DMS53 (cell line): ENCODE measurements at regions not wholly inside any gene's neighbourhood (a gene's known extent, or its start where the extent isn't known, plus 50 kb on each side); places are given as distances from the start of the nearest gene placed in this dataset.
"Not testable (repeated sequence)": the region's sequence is repeated elsewhere in the genome, so short reads cannot be mapped to it uniquely, and the experiment has no call there.

Experiments
- DNase-seq: peaks from one replicate; lab custom pipeline; 2025; lab: John Stamatoyannopoulos, UW

GRCh38 chr4:13678186-13678924 is 50.8 kb upstream of the BOD1L1 start:
- DNase-seq = peak; percentile 22

GRCh38 chr4:13681570-13681969 is 54.0 kb upstream of the BOD1L1 start:
- no peak for DNase-seq

GRCh38 chr4:13694256-13694655 is 66.7 kb upstream of the BOD1L1 start:
- no peak for DNase-seq

GRCh38 chr4:13698296-13698695 is 70.8 kb upstream of the BOD1L1 start:
- no peak for DNase-seq

GRCh38 chr4:13700021-13700857 is 72.7 kb upstream of the BOD1L1 start:
- DNase-seq = no peak

- not testable (repeated sequence) for DNase-seq
These were observed 73.3 kb upstream of the BOD1L1 start for GRCh38 chr4:13700858-13701140.

- DNase-seq = peak; percentile 31
These were observed 74.5 kb upstream of the BOD1L1 start for GRCh38 chr4:13701937-13702446.

- no peak for DNase-seq
These were observed 75.6 kb upstream of the BOD1L1 start for GRCh38 chr4:13703096-13703495.

- no peak for DNase-seq
These were observed 76.5 kb upstream of the BOD1L1 start for GRCh38 chr4:13704035-13704434.

- no peak for DNase-seq
These were observed 77.2 kb upstream of the BOD1L1 start for GRCh38 chr4:13704761-13705160.

- peak; percentile 97 for DNase-seq
These were observed 78.1 kb upstream of the BOD1L1 start for GRCh38 chr4:13705521-13706041.

- DNase-seq = peak; percentile 64
These were observed 78.6 kb upstream of the BOD1L1 start for GRCh38 chr4:13706120-13706519.

- DNase-seq = no peak
These were observed 79.2 kb upstream of the BOD1L1 start for GRCh38 chr4:13706716-13707115.

GRCh38 chr4:13710246-13710885 is 82.8 kb upstream of the BOD1L1 start:
- DNase-seq = no peak

GRCh38 chr4:13711233-13711785 is 83.8 kb upstream of the BOD1L1 start:
- DNase-seq = no peak

- DNase-seq = no peak
These were observed 94.4 kb upstream of the BOD1L1 start for GRCh38 chr4:13721894-13722293.

- no peak for DNase-seq
These were observed 95.1 kb upstream of the BOD1L1 start for GRCh38 chr4:13722649-13723048.

- DNase-seq = no peak
These were observed 101.2 kb upstream of the BOD1L1 start for GRCh38 chr4:13728761-13729160.

- DNase-seq = no peak
These were observed 103.5 kb upstream of the BOD1L1 start for GRCh38 chr4:13731019-13731418.

- peak; percentile 43 for DNase-seq
These were observed 106.3 kb upstream of the BOD1L1 start for GRCh38 chr4:13733817-13734216.

GRCh38 chr4:13750594-13750993 is 123.1 kb upstream of the BOD1L1 start:
- DNase-seq = peak; percentile 88

- not testable (repeated sequence) for DNase-seq
These were observed 134.1 kb upstream of the BOD1L1 start for GRCh38 chr4:13761581-13761980.
